Ecto neural progenitor cell (in vitro differentiated cells): ENCODE measurements at regions not wholly inside any gene's neighbourhood (a gene's known extent, or its start where the extent isn't known, plus 50 kb on each side); places are given as distances from the start of the nearest gene placed in this dataset.

ENCODE experiments used
- DNase-seq: peaks from one replicate; pipeline ENCODE4 v3.0.0-alpha.2; 2018; ENCODE audit warnings: low spot score

DNA sequence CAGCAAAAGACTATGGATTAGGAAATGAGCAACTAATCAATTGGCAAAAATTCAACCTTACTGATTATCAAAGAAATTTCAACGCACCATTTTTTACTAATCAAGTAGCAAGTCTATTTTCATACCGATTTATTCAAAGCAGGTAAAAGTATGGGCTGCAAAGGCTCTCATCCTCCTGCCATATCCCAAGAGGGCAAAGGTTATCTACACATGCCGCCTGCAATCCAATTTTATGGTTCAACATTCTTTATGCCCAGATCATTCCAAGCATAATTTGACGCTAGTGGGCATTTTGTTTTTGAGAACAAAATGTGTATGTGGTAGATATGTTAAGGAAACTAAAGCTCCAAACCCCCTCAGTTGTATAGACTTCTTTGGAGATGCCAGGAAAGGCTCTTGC lies 270.6 kb downstream of the MAF start:
- no peak for DNase-seq

DNA sequence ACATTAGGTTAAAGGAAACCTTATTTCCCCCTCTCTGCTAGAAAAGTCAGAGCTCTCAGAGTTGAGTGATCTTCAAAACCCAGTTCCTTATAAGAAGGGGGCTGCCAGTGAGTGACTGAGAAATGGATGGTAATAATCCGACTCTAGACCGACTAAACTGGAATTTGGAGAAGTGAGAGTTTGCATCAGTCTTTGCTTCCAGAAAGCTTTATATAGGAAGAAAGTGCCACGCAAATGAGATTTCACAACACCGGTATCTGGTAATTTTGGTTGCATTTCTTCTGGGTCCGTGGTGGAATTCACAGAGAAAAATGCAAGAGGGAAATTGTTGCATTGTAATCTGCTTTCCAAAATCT lies 271.4 kb downstream of the MAF start:
- no peak for DNase-seq

DNA sequence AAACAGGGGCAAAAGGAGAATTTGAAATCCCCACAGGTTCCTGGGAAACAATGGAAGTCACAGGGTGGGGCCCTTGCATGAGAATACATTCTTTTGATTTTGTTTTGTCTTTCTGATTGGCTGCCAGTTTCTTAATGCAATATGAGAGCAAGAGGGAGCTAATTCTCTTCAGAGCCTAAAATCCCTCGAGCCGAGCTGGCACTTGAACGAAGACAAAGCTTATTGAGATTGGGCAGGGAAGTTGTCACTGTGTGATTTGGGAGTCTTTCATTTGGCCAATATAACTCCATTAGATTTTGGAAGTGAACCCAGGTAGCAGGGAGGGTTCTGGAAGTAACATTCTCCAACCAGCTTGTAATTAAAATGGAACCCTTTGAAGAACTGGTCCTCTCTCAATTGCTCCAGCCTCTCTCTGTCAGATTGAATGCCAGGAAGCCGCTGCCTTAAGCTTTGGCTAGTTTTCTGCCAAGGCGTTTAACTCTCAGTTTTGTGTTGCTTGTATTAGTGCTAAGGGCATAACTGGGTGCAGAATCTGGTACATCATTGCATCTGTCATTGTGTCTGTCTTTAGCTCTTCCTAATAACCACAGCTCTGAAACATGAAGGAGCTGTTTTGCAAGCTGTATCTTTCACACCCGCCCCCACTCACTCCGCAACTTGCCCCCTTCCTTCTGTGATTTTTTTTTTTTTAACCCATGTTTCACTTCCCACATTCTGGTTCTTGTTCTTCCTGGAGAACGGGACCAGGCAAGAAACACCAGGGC lies 272.0 kb downstream of the MAF start:
- no peak for DNase-seq

- DNase-seq, result no peak
These were observed 272.7 kb downstream of the MAF start for GRCh38 chr16:79327836-79328235.

DNA sequence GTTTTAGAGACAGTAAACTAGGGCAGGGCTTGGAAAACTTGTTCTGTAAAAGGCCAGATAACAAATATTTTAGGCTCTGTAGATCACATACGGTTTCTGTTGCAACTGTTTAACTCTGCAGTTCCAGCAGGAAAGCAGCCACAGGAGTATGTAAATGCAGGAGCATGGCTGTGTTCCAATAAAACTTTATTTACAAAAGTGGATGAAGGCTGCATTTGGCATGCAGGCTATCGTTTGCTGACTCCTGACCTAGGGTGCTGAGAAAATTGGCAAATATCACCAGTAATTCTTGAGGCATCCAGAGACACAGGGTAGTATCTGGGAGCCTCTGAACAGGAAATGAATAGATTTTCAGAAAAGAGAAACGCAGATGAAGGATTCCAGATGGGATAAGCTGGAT lies 274.0 kb downstream of the MAF start:
- DNase-seq, result no peak

GRCh38 chr16:79325226-79325945 lies 275.2 kb downstream of the MAF start:
- DNase-seq, result no peak

DNA sequence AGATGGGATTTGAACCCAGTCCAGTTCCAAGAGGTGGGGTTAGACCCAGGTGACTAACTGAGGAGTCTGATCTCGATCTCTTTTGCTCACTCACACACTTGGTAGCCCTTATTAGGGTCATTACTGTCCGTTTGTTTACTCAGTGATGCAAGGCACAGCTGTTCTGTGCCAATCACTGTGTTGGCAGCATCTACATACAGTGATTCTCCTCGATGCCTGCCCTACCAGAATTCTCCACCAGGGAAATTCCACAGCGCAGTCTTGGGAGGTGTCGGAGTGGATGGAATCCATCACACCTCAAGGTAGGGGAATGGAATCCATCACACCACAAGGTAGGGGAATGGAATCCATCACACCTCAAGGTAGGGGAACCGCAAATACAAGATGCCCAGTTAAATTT lies 279.6 kb downstream of the MAF start:
- DNase-seq, result no peak

- DNase-seq, result no peak
These were observed 282.2 kb downstream of the MAF start for GRCh38 chr16:79318143-79318899.

GRCh38 chr16:79317521-79317920 lies 283.0 kb downstream of the MAF start:
- DNase-seq, result no peak

GRCh38 chr16:79317026-79317425 lies 283.5 kb downstream of the MAF start:
- no peak for DNase-seq

DNA sequence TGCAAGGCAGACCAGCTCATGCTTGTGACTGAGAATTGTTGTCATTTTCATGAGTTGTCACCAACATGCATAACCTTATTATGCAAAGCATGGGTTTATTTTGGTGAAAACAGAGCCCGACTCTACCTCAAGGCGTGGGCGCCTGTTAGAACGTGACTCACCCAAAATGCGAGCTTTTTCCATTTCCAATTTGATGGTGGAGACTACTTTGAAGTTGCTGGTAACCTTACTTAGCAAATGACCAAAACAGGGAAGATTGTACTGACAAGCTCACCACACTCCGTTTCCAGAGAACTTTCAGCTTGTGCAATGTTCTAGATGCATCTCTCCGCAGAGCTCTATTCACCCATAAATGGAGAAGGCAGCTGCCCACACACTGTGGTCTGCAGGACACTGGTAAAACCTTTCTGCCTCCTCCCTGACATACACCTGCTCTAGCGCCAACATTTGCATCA lies 284.5 kb downstream of the MAF start:
- no peak for DNase-seq

DNA sequence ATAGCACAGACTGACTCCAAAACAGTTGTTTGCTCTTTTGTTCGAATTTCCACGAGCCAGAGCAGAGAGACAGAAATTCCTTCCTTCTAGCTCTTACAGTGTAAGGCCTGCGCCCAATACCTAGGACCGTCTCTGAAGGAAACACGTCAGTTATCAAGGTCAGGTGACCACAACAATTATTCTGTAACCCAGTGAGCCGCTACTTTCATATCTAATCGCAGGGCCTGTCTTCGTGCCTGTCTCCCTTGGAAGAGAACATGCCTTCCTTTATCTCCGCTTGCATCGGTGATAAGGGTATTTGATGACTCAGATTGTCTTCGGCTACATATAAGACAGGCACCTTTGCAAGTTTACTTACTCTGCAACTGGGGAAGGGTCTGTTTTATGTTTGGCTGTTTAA lies 288.0 kb downstream of the MAF start:
- no peak for DNase-seq

DNA sequence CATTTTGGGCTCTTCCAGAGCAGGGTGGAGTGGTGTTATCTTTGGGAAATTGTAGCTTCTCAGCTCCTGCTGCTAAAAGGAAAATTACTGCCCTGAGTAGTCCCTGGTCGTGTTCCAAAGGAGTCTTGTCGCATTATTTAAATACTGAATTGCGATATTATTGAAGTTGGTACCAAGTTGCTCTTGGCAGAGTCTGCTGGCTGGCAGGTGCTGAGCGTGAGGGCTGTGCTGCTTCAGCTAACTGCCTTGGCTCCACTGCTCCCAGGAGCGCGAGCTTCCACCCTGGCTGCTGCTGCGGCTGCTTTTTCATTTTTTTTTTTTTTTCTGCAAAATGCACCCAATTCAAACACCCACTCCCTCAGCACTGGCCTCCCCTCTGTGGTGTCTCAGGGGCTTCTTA lies 289.8 kb downstream of the MAF start:
- DNase-seq, result no peak

GRCh38 chr16:79309606-79310005 lies 290.9 kb downstream of the MAF start:
- no peak for DNase-seq

GRCh38 chr16:79307214-79307613 lies 293.3 kb downstream of the MAF start:
- no peak for DNase-seq

- no peak for DNase-seq
These were observed 295.5 kb downstream of the MAF start for GRCh38 chr16:79305074-79305473.

DNA sequence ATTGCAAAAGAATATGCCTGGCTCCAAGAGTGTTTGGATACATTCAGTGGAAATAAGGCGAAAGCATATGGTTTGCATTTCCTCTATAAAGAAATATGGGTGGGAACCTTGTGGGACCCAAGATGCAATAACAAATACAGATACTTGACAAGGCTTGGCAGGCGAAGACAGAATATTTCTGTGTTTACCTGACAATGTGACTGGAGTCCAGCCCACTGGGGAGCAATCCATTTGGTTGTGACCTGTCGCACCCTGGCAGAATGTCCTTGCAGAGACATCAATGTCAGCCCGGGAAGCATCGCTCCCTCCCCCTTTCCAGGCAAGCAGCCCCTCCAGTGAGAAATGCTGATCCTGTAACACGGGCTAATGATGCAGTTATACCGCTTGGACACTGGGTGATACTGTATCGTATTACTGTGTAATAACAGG lies 296.6 kb downstream of the MAF start:
- DNase-seq, result no peak

GRCh38 chr16:79303206-79303605 lies 297.3 kb downstream of the MAF start:
- DNase-seq, result no peak

- no peak for DNase-seq
These were observed 297.8 kb downstream of the MAF start for GRCh38 chr16:79302731-79303130.

- DNase-seq, result no peak
These were observed 299.5 kb downstream of the MAF start for GRCh38 chr16:79301051-79301450.

GRCh38 chr16:79298894-79299799 lies 301.4 kb downstream of the MAF start:
- DNase-seq, result peak; percentile 87

DNA sequence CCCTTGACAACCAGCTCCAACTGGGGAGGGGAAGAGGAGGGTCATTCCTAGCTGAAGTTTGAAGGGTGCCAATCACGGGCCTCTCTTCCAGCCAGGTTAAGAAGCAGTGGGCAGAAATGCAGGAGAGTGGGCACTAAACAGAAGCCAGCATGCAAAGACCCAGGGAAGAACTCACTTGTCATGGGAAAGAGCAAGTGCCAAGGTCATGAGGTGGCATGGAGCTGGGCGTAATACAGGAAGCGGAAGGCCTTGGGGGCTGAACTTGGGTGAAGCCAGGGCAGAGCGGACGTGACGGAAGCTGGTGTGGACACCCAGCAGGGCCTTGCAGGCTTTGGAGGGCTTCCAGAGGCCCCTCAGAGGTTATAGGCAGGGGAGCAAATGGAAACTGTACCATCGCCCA lies 302.1 kb downstream of the MAF start:
- DNase-seq, result no peak
